NCI-H460 (cell line): ENCODE measurements at regions not wholly inside any gene's neighbourhood (a gene's known extent, or its start where the extent isn't known, plus 50 kb on each side); places are given as distances from the start of the nearest gene placed in this dataset.

Experiments used
- DNase-seq: peaks from one replicate; pipeline ENCODE4 v3.0.0-alpha.2; 2016; ENCODE audit warnings: low read depth; ENCODE audit errors: extremely low read depth

DNA sequence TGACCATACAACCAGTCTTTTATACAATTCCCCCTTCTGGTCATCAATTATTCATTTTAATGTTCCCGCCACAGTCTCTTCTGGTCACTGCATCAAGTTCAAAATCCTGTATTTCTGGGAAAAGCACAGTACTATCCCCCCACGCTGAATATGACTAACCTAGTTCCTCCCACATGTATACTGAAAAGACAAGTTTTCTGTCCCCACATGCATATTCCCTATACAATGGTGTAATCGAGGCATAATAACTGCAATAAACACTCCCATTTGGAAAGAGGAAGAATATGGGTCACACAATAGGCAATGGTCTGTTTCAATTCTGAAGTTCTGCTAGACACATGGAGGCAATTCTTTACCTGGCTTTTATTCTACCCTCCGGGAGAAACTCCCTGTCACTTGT lies 344.9 kb downstream of the EFNA5 start:
- DNase-seq = no peak

- DNase-seq = no peak
These were observed 345.9 kb downstream of the EFNA5 start for GRCh38 chr5:107324809-107325208.

GRCh38 chr5:107324071-107324470 lies 346.7 kb downstream of the EFNA5 start:
- no peak for DNase-seq

GRCh38 chr5:107323536-107323935 lies 347.2 kb downstream of the EFNA5 start:
- DNase-seq = no peak

DNA sequence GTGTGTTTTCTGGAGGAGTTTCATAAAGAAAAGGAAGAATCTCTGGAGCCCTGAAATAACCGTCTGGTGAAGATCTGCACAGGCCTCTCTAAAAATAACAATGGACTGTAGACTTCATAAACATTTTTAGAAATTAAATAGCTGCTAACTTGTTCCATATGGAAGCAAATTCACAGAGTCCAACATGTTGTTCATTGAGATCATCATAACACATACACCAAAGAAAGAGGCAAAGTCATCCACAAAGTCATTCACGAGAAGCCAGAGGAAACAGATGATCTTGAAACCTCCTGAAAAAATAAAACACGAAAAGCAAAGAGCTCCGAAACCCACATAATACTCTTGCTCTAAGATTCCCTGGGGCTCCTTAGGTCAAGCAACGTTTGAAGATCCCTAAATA lies 347.8 kb downstream of the EFNA5 start:
- DNase-seq = no peak

DNA sequence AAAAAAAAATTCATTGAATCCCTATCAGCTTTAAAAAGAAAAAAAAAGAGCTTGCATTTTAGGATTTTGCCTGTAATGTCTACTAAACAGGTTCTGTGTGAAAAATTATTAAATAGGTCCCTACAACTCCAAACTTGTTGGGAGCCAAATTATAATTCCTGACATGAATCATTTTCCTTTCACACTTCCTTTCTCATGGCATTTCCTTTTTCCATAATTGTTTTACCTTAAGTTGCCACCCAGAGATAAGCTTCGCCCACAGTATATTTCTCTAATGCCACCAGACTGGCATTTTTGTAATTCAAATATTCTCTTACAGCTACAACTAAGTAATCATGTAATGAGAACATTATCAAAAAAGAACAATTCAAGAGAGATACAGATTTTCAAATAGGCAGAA lies 348.8 kb downstream of the EFNA5 start:
- DNase-seq = no peak

DNA sequence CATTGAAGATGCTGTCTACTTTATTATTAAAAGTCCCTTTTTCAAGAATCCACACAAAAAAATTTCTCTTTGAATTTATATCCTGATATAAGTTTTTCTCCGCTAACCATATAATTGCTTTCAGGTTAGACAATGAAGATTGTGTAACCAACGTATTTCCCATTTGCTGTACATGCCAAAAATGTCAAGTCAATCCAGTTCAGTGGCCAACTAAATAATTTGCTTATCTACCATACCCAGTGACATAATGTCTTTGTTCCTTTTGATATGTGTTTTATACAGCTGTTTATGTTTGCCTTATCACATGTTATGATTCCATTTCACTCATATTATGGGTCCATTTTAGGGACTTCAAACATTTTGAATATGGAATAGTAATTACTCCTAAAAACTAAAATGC lies 349.9 kb downstream of the EFNA5 start:
- no peak for DNase-seq

GRCh38 chr5:107320376-107320775 lies 350.4 kb downstream of the EFNA5 start:
- DNase-seq = no peak

DNA sequence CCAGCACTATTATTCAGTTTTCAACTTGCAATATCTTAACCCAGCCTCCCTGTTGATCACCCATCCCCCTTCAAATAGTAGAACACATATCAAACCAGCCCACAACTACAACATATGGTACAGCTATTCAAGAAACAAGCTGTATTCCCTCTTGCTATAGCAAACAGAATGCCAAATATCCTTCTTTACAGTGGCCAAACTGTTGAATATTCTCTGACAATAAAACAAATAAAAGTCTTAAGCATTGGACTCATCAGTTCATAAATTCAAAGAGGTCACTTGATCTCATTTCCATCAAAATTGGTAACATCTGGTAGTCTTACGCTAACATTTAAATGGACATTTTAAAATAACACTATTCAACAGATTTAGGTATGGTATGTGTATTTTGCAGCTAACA lies 350.8 kb downstream of the EFNA5 start:
- DNase-seq = no peak

GRCh38 chr5:107314330-107314729 lies 356.4 kb downstream of the EFNA5 start:
- DNase-seq = no peak

DNA sequence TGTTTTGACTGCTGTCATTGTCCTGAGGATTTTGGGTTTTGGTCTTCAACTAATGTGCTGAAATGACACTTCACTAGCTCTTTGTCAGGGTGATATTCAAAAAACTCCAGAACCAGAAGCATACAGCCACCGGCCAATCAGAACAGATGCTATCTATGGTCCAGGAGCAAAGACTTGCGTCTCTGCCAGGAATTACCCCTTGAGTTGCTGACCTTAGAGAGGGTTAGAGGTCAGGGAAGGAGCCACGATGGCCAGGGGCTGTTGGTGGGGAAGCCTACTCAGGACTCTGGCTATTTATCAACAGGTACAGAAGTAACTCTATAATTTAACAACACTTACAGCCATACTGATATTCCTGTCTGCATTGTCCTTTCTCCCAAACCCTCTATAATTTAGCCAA lies 356.8 kb downstream of the EFNA5 start:
- DNase-seq = no peak

- DNase-seq = no peak
These were observed 357.6 kb downstream of the EFNA5 start for GRCh38 chr5:107313098-107313497.

GRCh38 chr5:107310181-107310580 lies 360.6 kb downstream of the EFNA5 start:
- no peak for DNase-seq

DNA sequence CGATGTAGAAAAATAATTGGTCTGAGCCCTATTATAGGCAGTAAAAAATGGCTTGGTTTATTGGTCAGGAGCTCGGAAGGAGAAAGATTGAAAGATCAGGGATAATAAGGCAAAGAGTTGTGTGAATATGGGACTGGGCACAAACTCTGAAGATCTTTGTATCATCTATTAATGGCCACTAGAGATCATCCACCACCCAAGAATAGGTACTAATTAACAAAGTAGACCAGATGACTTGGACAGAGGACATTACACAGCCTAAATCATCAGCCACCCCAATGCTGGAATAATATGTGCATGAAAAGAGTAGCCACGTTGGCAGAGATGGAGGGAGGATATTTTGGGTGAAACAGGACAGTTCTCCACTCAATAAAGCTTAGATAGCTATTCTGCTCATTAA lies 364.1 kb downstream of the EFNA5 start:
- DNase-seq = no peak

- DNase-seq = no peak
These were observed 364.7 kb downstream of the EFNA5 start for GRCh38 chr5:107306002-107306401.

- no peak for DNase-seq
These were observed 366.1 kb downstream of the EFNA5 start for GRCh38 chr5:107304684-107305083.

- DNase-seq = no peak
These were observed 367.4 kb downstream of the EFNA5 start for GRCh38 chr5:107303171-107303968.

DNA sequence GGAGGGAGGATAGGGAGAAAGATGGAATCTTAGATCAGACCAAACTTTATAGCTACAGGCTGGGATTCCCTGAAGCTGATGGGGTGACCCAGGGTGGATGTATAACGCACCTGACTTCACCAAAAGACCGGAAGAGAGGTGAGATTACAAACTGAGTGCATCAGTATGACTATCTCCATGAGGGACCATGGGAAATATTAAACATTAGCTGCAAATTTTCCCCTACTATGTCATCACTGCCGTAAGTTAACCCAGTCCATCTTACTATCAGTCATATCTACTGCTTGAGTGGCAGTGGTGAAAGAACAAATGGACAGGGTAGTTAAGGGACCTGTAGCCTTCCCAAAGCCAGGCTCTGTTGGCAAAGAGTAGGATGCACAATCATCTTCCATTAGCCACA lies 368.3 kb downstream of the EFNA5 start:
- DNase-seq = no peak

DNA sequence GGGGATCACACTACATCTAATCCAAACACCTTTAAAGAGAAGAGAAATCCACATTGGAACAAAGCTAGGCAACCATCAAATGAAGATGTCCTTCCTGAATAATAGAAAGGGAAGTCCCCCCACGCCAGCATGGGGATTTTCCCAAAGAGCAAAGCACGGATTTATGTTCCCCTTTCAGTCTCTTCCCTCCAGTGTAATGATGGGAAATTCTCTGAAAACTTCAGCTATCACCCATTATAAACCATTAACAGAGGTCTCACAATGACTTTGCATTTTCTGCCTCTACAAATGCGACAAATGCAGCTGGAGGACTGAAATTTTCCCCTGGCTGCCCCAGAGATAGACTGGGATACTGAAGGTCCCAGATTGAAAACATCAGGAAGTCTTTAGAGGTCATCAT lies 368.7 kb downstream of the EFNA5 start:
- DNase-seq = no peak

GRCh38 chr5:107300721-107301327 lies 369.9 kb downstream of the EFNA5 start:
- DNase-seq = no peak

- no peak for DNase-seq
These were observed 374.2 kb downstream of the EFNA5 start for GRCh38 chr5:107296572-107296971.

GRCh38 chr5:107295914-107296313 lies 374.8 kb downstream of the EFNA5 start:
- DNase-seq = no peak

DNA sequence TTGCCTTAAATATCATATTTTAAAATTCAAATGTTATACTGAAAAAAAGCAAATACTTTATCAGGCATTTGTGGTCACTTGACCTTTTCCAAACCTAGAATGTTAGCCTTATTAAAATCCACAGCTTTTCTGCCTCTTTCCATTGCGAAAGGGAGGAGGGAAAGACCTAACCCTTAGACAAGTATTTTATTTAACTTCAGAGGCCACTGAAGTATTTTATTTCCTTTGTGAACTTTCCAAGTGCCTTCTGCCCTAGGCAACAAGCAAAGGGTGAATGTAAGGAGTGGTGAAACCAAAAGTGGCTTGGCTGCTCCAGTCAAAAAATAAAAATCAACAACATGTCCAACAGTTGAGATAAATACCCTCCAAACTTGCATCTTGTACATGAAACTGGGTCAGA lies 376.1 kb downstream of the EFNA5 start:
- DNase-seq = no peak
